Retinal pigment epithelial cell (primary cell): ENCODE measurements at regions not wholly inside any gene's neighbourhood (a gene's known extent, or its start where the extent isn't known, plus 50 kb on each side); places are given as distances from the start of the nearest gene placed in this dataset.

ENCODE experiments used
- DNase-seq: peaks from one replicate; pipeline ENCODE4 v3.0.0-alpha.2; 2010; ENCODE audit warnings: low read depth
- H3K4me3 ChIP-seq: 2 replicates; pipeline ENCODE4 v1.5.1; 2011; ENCODE audit warnings: mild to moderate bottlenecking, low read length, control low read depth, moderate library complexity
- CTCF ChIP-seq: conservative IDR thresholded peaks from 2 replicates; pipeline ENCODE4 v1.5.1; 2011; ENCODE audit warnings: low read depth, low read length, control low read depth, inconsistent platforms

DNA sequence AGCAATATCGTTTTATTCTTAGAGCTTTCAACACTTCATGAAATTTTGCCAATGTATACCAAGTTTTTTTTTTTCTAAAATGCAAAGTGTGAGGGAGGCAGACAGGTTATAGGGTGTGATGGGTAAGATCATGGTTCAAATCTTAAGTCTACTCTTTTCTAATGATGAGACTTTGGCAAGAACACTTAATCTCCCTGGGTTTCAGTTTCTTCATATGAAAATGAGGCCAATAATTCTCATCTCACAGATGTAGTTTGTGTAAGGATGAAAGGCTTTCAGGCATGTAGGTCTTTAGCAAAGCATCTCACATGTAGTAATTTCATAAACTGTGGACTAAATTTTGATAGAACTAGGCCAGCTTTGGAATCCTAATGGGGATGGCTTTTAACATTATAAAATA, 457.1 kb downstream of the QKI start:
- TF ChIP-seq CTCF, result no peak
- no peak overlapping the region for H3K4me3 ChIP-seq
- DNase-seq, result no peak

- DNase-seq, result no peak
- H3K4me3 ChIP-seq, result no peak overlapping the region
- TF ChIP-seq CTCF, result no peak
Observed at GRCh38 chr6:163867518-163868292, 453.2 kb downstream of the QKI start.

DNA sequence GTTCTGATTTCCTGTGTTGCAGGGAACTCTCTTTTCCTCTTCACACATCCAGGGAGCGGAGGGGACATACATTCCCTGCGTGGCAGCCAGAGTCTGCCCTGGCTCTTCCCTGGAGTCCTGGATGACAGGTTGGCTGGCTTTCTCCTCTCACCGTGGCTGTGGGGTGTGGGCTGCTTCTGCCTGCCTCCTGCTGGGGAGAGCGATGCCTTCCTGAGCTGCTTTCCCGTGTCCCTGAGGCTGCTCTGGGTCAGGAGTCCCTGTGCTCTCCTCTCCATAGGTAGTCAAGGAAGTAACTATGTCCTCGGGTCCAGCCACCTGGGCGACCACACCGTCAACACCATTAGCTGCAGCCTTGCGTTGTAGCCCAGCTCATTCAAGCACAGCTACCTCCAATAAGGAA, 451.7 kb downstream of the QKI start:
- no peak overlapping the region for H3K4me3 ChIP-seq
- DNase-seq, result no peak
- TF ChIP-seq CTCF, result no peak

DNA sequence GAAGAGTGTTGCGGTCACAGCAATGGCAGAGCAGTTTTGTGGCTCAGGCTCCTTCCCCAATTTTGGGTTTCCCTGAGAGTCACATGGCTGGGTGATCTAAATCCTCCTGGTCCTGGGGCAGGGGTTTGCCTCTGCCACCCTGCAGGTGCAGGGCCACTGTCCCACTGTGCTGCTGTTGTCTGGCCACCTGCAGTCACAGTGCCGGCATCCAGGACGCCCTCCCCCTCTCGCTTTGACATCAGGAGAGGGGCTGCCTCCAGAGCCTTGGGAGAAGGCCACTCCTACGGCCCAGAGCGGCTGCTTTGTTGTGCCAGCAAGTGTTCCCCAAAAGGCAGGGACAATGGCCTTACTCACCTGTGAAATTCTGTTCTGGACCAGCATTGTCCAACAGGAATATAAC, 449.0 kb downstream of the QKI start:
- no peak overlapping the region for H3K4me3 ChIP-seq
- TF ChIP-seq CTCF, result no peak
- no peak for DNase-seq

DNA sequence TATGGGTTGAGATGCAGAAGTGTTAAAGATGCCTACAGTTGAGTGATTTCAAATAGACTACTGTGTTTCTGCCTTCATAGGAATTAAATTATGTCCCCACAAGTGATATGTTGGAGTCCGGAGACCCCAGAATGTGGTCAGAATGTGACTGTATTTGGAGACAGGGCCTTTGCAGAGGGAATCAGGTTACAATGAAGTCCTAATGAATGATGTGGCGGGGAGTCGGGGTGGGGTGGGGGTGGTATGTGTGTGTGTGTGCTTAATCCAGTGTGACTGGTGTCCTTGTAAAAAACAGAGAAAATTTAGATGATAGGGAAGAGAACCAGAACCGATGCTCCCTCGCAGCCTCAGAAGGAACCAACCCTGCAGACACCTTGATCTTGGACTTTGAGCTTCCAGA, 448.2 kb downstream of the QKI start:
- no peak for TF ChIP-seq CTCF
- no peak for DNase-seq
- H3K4me3 ChIP-seq, result no peak overlapping the region

- no peak for TF ChIP-seq CTCF
- H3K4me3 ChIP-seq, result no peak overlapping the region
- DNase-seq, result no peak
Observed at GRCh38 chr6:163861627-163862026, 447.1 kb downstream of the QKI start.
